Ovary (tissue), 7 donors: ENCODE measurements at regions not wholly inside any gene's neighbourhood (a gene's known extent, or its start where the extent isn't known, plus 50 kb on each side); places are given as distances from the start of the nearest gene placed in this dataset.

Experiments used
- DNase-seq, 5 donors: peaks; one replicate each; pipeline ENCODE4 v3.0.0-alpha.2; 2019 to 2020
- H3K27ac ChIP-seq, 2 donors: fragments of 200-600 bp; one replicate each; pipeline versions ENCODE4 v1.5.1 to v1.8.0; 2019 to 2022
- H3K27me3 ChIP-seq: fragments of 200-600 bp; one replicate; pipeline ENCODE4 v1.8.0; 2022
- H3K36me3 ChIP-seq: fragments of 200-600 bp; sonication (generic); one replicate; pipeline ENCODE4 v1.5.1; 2019
- H3K4me1 ChIP-seq: one replicate; pipeline ENCODE4 v1.8.1; 2013; ENCODE audit warnings: mild to moderate bottlenecking, moderate library complexity; ENCODE audit not compliant: insufficient read depth
- H3K4me3 ChIP-seq: fragments of 200-600 bp; sonication (generic); one replicate; pipeline ENCODE4 v1.5.1; 2017
- H3K9me3 ChIP-seq, 2 donors: fragments of 200-600 bp in 1 of 2; sonication (generic) in 1 of 2; one replicate each; pipeline versions ENCODE4 v1.5.1 to v1.8.1; 2013 to 2019; ENCODE audit warnings: mild to moderate bottlenecking in 1 of 2, moderate library complexity in 1 of 2
- EP300 ChIP-seq: sonication (generic); formaldehyde crosslinking; IDR thresholded peaks from one replicate; pipeline ENCODE4 v1.6.1; 2017; ENCODE audit warnings: antibody characterized with exemption
- POLR2A ChIP-seq: fragments of 450-650 bp; IDR thresholded peaks from one replicate; pipeline ENCODE4 v1.6.1; 2017; ENCODE audit warnings: antibody characterized with exemption, mild to moderate bottlenecking, moderate library complexity
- WGBS, 3 donors: extraction: QIAGEN DNeasy Blood & Tissue Kit in 1 of 3; methylation state at CpG; one replicate each; pipeline versions ENCODE4 v1.1.5 to v1.1.7; 2013 to 2017; 5-methylcytosine and 5-hydroxymethylcytosine counted together
- intact Hi-C, 4 donors: fragments of 100-400 bp; cut with DNase I; formaldehyde crosslinking; loops; one replicate each; pipeline versions ENCODE4 v1.11.0 to v1.15.1; 2022 to 2023
- TF ChIP-seq, protein P1 (sequence below), 3 donors: fragments of 450-650 bp in 2 of 3; fragments of 200-600 bp in 1 of 3; IDR thresholded peaks; one replicate each; pipeline versions ENCODE4 v1.5.1 to v1.8.0; 2016 to 2022; ENCODE audit warnings: antibody characterized with exemption in 3 of 3, mild to moderate bottlenecking in 1 of 3
- donor health status: DM: no; HTN: no; CAD: no; lungs with moderate emphysema.
- donor health status: DM: no; HTN: no; CAD: no.
- donor health status: Bipolar disorder and iron deficiency.
- donor health status: DM: no; HTN: no; CAD: no.
- donor health status: DM: yes; HTN: yes; CAD: no.

DNA sequence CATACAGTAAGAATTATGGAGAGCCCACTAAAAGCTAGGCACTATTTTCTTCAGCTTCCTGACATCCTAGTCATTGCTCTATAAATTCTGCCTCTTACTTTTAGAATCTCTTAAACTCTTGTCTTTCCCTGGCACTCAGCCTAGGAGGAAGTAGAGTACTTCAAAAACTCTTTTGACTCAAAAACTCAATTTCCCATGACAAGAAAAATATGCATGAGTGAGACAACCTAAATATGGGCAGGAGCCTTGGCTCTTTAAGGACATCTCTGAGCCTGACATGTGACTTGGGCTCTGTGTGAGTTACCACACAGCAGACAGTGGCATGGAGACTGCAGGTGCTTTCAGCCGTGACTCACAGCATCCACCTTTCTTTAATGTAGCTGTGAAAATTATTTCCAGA is 97.5 kb upstream of the CCDC179 start:
- Histone ChIP-seq H3K27me3 (no peaks in the 10 kb centered on the region), H3K36me3 (no peaks in the 10 kb centered on the region), H3K4me1 (no peaks in the 10 kb centered on the region), H3K27ac (no peak overlapping the region), H3K4me3 (no peak overlapping the region), H3K9me3 (no peaks in the 10 kb centered on the region)
- DNase-seq: no peak
- 54 to 83% (median 77%) methylated on average over 1 of the region's 1 CpG for WGBS, 3 donors
- intact Hi-C loops: no loop called here
- no peak for TF ChIP-seq EP300

- Histone ChIP-seq H3K27me3 (no peaks in the 10 kb centered on the region), H3K4me3 (no peak overlapping the region), H3K4me1 (no peaks in the 10 kb centered on the region), H3K36me3 (no peaks in the 10 kb centered on the region), H3K9me3 (no peaks in the 10 kb centered on the region), H3K27ac (no peak overlapping the region)
- DNase-seq: no peak
- 95 to 98% (median 95%) methylated on average over 3 of the region's 3 CpGs for WGBS, 3 donors
- intact Hi-C loops: no loop called here
- no peak for TF ChIP-seq EP300
- TF ChIP-seq, protein P1, sequence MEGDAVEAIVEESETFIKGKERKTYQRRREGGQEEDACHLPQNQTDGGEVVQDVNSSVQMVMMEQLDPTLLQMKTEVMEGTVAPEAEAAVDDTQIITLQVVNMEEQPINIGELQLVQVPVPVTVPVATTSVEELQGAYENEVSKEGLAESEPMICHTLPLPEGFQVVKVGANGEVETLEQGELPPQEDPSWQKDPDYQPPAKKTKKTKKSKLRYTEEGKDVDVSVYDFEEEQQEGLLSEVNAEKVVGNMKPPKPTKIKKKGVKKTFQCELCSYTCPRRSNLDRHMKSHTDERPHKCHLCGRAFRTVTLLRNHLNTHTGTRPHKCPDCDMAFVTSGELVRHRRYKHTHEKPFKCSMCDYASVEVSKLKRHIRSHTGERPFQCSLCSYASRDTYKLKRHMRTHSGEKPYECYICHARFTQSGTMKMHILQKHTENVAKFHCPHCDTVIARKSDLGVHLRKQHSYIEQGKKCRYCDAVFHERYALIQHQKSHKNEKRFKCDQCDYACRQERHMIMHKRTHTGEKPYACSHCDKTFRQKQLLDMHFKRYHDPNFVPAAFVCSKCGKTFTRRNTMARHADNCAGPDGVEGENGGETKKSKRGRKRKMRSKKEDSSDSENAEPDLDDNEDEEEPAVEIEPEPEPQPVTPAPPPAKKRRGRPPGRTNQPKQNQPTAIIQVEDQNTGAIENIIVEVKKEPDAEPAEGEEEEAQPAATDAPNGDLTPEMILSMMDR (IDR thresholded peaks at IDR 0.05): no peak
- TF ChIP-seq POLR2A: no peak
These were observed 114.0 kb upstream of the CCDC179 start for GRCh38 chr11:22974251-22974650.

GRCh38 chr11:22976146-22976545 is 115.9 kb upstream of the CCDC179 start:
- no peak for TF ChIP-seq EP300
- no peak for TF ChIP-seq POLR2A
- TF ChIP-seq, protein P1 (IDR thresholded peaks at IDR 0.05): no peak
- no peak overlapping the region for H3K4me3 ChIP-seq
- no peaks in the 10 kb centered on the region for H3K27me3 ChIP-seq
- H3K27ac ChIP-seq: no peak overlapping the region
- H3K4me1 ChIP-seq: no peaks in the 10 kb centered on the region
- WGBS, 3 donors: 83 to 91% (median 91%) methylated on average over 3 of the region's 3 CpGs
- DNase-seq: no peak
- no peaks in the 10 kb centered on the region for H3K9me3 ChIP-seq
- H3K36me3 ChIP-seq: no peaks in the 10 kb centered on the region
- intact Hi-C loops: no loop called here

DNA sequence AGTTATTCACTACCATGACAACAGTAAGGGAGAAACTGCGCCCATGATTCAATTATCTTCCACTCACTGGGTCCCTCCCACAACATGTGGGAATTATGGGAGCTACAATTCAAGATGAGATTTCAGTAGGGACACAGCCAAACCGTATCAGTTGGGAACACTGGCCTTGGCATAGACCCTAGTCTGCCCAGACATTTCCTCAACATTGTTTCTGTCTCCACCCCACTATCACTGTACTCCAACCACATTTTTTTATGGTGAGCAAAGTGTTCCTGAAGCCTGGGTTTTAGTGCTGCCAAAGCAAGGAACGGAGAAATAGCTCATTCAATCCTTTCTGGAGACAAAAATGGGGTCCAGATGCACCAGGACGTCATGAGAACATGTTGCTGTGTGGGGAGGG is 122.6 kb upstream of the CCDC179 start:
- Histone ChIP-seq H3K4me1 (no peaks in the 10 kb centered on the region), H3K36me3 (no peaks in the 10 kb centered on the region), H3K4me3 (no peak overlapping the region), H3K9me3 (no peaks in the 10 kb centered on the region), H3K27me3 (no peaks in the 10 kb centered on the region), H3K27ac (no peak overlapping the region)
- 50 to 69% (median 61%) methylated on average over 4 of the region's 4 CpGs for WGBS, 3 donors
- intact Hi-C loops: no loop called here
- no peak for DNase-seq
- TF ChIP-seq, protein P1 (IDR thresholded peaks at IDR 0.05): no peak
- TF ChIP-seq EP300 (no peak), POLR2A (no peak)

GRCh38 chr11:22984045-22984444 is 123.8 kb upstream of the CCDC179 start:
- intact Hi-C loops: no loop called here
- TF ChIP-seq POLR2A (no peak), EP300 (no peak)
- TF ChIP-seq, protein P1 (IDR thresholded peaks at IDR 0.05): no peak
- no peaks in the 10 kb centered on the region for H3K9me3 ChIP-seq
- no peak for DNase-seq
- no peaks in the 10 kb centered on the region for H3K4me1 ChIP-seq
- WGBS, 3 donors: 7 to 12% (median 10%) methylated on average over 2 of the region's 2 CpGs
- H3K4me3 ChIP-seq: no peak overlapping the region
- H3K27ac ChIP-seq: no peak overlapping the region
- H3K27me3 ChIP-seq: no peaks in the 10 kb centered on the region
- H3K36me3 ChIP-seq: no peaks in the 10 kb centered on the region
